ENCODE measurements at regions not wholly inside any gene's neighbourhood (a gene's known extent, or its start where the extent isn't known, plus 50 kb on each side); places are given as distances from the start of the nearest gene placed in this dataset.

GRCh38 chr10:44020322-44021111 lies 364.4 kb downstream of the CXCL12 start:
- no peak for TF ChIP-seq POLR2A (IDR thresholded peaks at IDR 0.05)
- TF ChIP-seq CTCF (IDR thresholded peaks at IDR 0.05), result no peak
